HCT116 (cell line): ENCODE measurements at regions not wholly inside any gene's neighbourhood (a gene's known extent, or its start where the extent isn't known, plus 50 kb on each side); places are given as distances from the start of the nearest gene placed in this dataset.

ENCODE experiments used
- ATAC-seq: fragments of 200-7000 bp; cut with Tn5 transposase; 2 replicates; pipeline ENCODE4 v1.9.1; 2020; ENCODE audit warnings: mild to moderate bottlenecking, moderate library complexity
- BruUV-seq: library from RNA; stranded (reverse); fragments of 400-500 nt; replicated peaks from 2 replicates; lab custom pipeline; 2021; lab: Mats Ljungman, UMichigan
- CTCF ChIA-PET: fragments of 300-600 bp; sonication (Branson Sonifier 250); formaldehyde crosslinking; loops from one replicate; lab custom pipeline; 2021; ENCODE audit warnings: antibody characterized with exemption; lab: Charles Lee
- POLR2A ChIA-PET: fragments of 300-600, 350-600 bp; sonication (Branson Sonifier 250); formaldehyde crosslinking; loops from one replicate; lab custom pipeline; 2021; ENCODE audit warnings: antibody characterized with exemption; lab: Charles Lee
- RAD21 ChIA-PET, 2 experiments: fragments of 300-600 bp; sonication (Branson Sonifier 250); formaldehyde crosslinking; loops; one replicate each; lab custom pipeline; 2023; ENCODE audit warnings: low total read pairs in 2 of 2; ENCODE audit not compliant: uncharacterized antibody in 2 of 2, unreplicated experiment in 2 of 2, low non-redundant PET in 1 of 2; lab: Charles Lee
- DNase-seq: peaks from one replicate; pipeline ENCODE4 v3.0.0-alpha.2; 2010; ENCODE audit warnings: low read depth, low spot score
- H2AFZ ChIP-seq: fragments of 200-600 bp; shearing (Covaris generic), sonication (generic); 2 replicates; pipeline ENCODE4 v1.6.1; 2017; ENCODE audit warnings: low read depth, mixed run types, mixed read lengths, antibody characterized with exemption, low read length; ENCODE audit not compliant: poor library complexity, severe bottlenecking
- H3K27ac ChIP-seq: 2 replicates; pipeline ENCODE4 v1.5.1; 2012; ENCODE audit warnings: low read depth, low read length
- H3K27me3 ChIP-seq: fragments of 200-600 bp; sonication (generic); 2 replicates; pipeline ENCODE4 v1.6.1; 2016; ENCODE audit warnings: mixed run types, low read length, mixed read lengths; ENCODE audit not compliant: insufficient read depth
- H3K36me3 ChIP-seq, 2 experiments: fragments of 200-500 bp in 1 of 2; fragments of 200-600 bp in 1 of 2; sonication (Bioruptor generic) in 1 of 2; sonication (generic) in 1 of 2; 2 replicates each; pipeline versions ENCODE4 v1.5.1 to v1.6.1; 2014 to 2016; ENCODE audit warnings: low read length in 2 of 2, inconsistent platforms in 1 of 2, mixed read lengths in 1 of 2, mixed run types in 1 of 2; ENCODE audit not compliant: insufficient read depth in 2 of 2, control insufficient read depth in 1 of 2
- H3K4me1 ChIP-seq, 2 experiments: fragments of 200-600 bp in 1 of 2; sonication (generic) in 1 of 2; 2 replicates each; pipeline versions ENCODE4 v1.5.1 to v1.6.1; 2012 to 2017; ENCODE audit warnings: low read length in 2 of 2, inconsistent platforms in 1 of 2, mild to moderate bottlenecking in 1 of 2, mixed read lengths in 1 of 2, mixed run types in 1 of 2, moderate library complexity in 1 of 2; ENCODE audit not compliant: insufficient read depth in 2 of 2, control insufficient read depth in 1 of 2
- H3K4me2 ChIP-seq: fragments of 200-600 bp; sonication (generic); 2 replicates; pipeline ENCODE4 v1.6.1; 2017; ENCODE audit warnings: mixed run types, low read length, mixed read lengths
- H3K4me3 ChIP-seq, 2 experiments: fragments of 200-600 bp in 1 of 2; sonication (generic) in 1 of 2; replicated peaks in 1 of 2; 2 replicates each; pipeline ENCODE4 v1.5.1; 2011 to 2016; ENCODE audit warnings: low read length in 2 of 2, control low read depth in 1 of 2, low read depth in 1 of 2, mild to moderate bottlenecking in 1 of 2, mixed read lengths in 1 of 2, mixed run types in 1 of 2
- H3K79me2 ChIP-seq: fragments of 200-600 bp; sonication (generic); 2 replicates; pipeline ENCODE4 v1.6.1; 2017; ENCODE audit warnings: mild to moderate bottlenecking, mixed run types, low read length, moderate library complexity, mixed read lengths; ENCODE audit not compliant: insufficient read depth
- H3K9ac ChIP-seq: fragments of 200-600 bp; sonication (generic); 2 replicates; pipeline ENCODE4 v1.6.1; 2016; ENCODE audit warnings: low read length, mixed read lengths
- H3K9me2 ChIP-seq: fragments of 200-600 bp; sonication (generic), shearing (Covaris generic); 2 replicates; pipeline ENCODE4 v1.6.1; 2017; ENCODE audit warnings: mixed run types, mild to moderate bottlenecking, moderate library complexity; ENCODE audit not compliant: insufficient read depth
- H3K9me3 ChIP-seq, 2 experiments: fragments of 200-500 bp in 1 of 2; fragments of 200-600 bp in 1 of 2; sonication (Bioruptor generic) in 1 of 2; sonication (generic) in 1 of 2; 2 replicates each; pipeline ENCODE4 v1.6.1; 2014 to 2017; ENCODE audit warnings: low read length in 2 of 2, mixed read lengths in 2 of 2, inconsistent platforms in 1 of 2, low read depth in 1 of 2, mild to moderate bottlenecking in 1 of 2, mixed run types in 1 of 2, moderate library complexity in 1 of 2; ENCODE audit not compliant: control insufficient read depth in 1 of 2, insufficient read depth in 1 of 2
- H4K20me1 ChIP-seq: fragments of 200-600 bp; sonication (generic), shearing (Covaris generic); 2 replicates; pipeline ENCODE4 v1.6.1; 2017; ENCODE audit warnings: mixed run types, mild to moderate bottlenecking, moderate library complexity; ENCODE audit not compliant: insufficient read depth
- CBX3 ChIP-seq: IDR thresholded peaks from 2 replicates; pipeline ENCODE4 v1.6.1; 2012; ENCODE audit warnings: low read depth
- CEBPB ChIP-seq: IDR thresholded peaks from 2 replicates; pipeline ENCODE4 v1.6.1; 2012; ENCODE audit warnings: low read depth
- EGR1 ChIP-seq: IDR thresholded peaks from 2 replicates; pipeline ENCODE4 v1.6.1; 2012; ENCODE audit warnings: low read depth
- ELF1 ChIP-seq: IDR thresholded peaks from 2 replicates; pipeline ENCODE4 v1.6.1; 2012; ENCODE audit warnings: low read depth, borderline replicate concordance
- JUND ChIP-seq: IDR thresholded peaks from 2 replicates; pipeline ENCODE4 v1.6.1; 2012
- MAX ChIP-seq: IDR thresholded peaks from 2 replicates; pipeline ENCODE4 v1.6.1; 2012
- POLR2A ChIP-seq: IDR thresholded peaks from 2 replicates; pipeline ENCODE4 v1.7.0; 2011; ENCODE audit warnings: borderline replicate concordance; ENCODE audit not compliant: insufficient read depth, insufficient read length; ENCODE audit errors: extremely low read depth
- REST ChIP-seq: IDR thresholded peaks from 2 replicates; pipeline ENCODE4 v1.6.1; 2012; ENCODE audit warnings: low read depth
- SRF ChIP-seq: IDR thresholded peaks from 2 replicates; pipeline ENCODE4 v1.6.1; 2012; ENCODE audit warnings: low read depth
- TCF7L2 ChIP-seq: IDR thresholded peaks from 2 replicates; pipeline ENCODE4 v1.7.0; 2011; ENCODE audit warnings: borderline replicate concordance, inconsistent platforms; ENCODE audit not compliant: insufficient read depth, insufficient read length; ENCODE audit errors: extremely low read depth
- YY1 ChIP-seq: IDR thresholded peaks from 2 replicates; pipeline ENCODE4 v1.6.1; 2011; ENCODE audit warnings: low read length, low read depth, moderate library complexity, mild to moderate bottlenecking; ENCODE audit not compliant: insufficient replicate concordance; ENCODE audit errors: extremely low read depth
- ZFX ChIP-seq: fragments of 450-650 bp; IDR thresholded peaks from 2 replicates; pipeline ENCODE4 v1.6.1; 2017
- intact Hi-C: fragments of 100-400 bp; cut with micrococcal nuclease; formaldehyde crosslinking; loops from 2 replicates; pipeline ENCODE4 v1.10.0; 2022

GRCh38 chr3:181569356-181569940 is 142.3 kb upstream of the SOX2 start (continued):
- TF ChIP-seq REST, result no peak
- TF ChIP-seq JUND, result no peak
- TF ChIP-seq ELF1, result no peak
- no peak for TF ChIP-seq ZFX
- no peak for TF ChIP-seq CEBPB
- no peak for TF ChIP-seq TCF7L2
- TF ChIP-seq, all 23 proteins: peak for 0

GRCh38 chr3:181568693-181569092 is 143.0 kb upstream of the SOX2 start:
- Histone ChIP-seq H3K27me3 (peaks cover 64% of the 10 kb centered on the region), H3K27ac (no peak overlapping the region), H3K4me1 (no peaks in the 10 kb centered on the region), H3K4me3 (no peak overlapping the region), H3K9me2 (no peaks in the 10 kb centered on the region), H3K36me3 (no peaks in the 10 kb centered on the region)
- no TSS peak for BruUV-seq
- ATAC-seq, result no peak
- TF ChIP-seq CEBPB, result no peak
- no peak for TF ChIP-seq MAX
- no peak for TF ChIP-seq JUND
- TF ChIP-seq SRF, result no peak
- no peak for TF ChIP-seq EGR1
- TF ChIP-seq TCF7L2, result no peak
- no peak for TF ChIP-seq POLR2A
- no peak for TF ChIP-seq CBX3
- no peak for TF ChIP-seq YY1
- TF ChIP-seq, all 23 proteins: peak for 0
- ChIA-PET RAD21 (no interaction called here), POLR2A (no interaction called here), CTCF (no interaction called here)
- intact Hi-C loops, result loop anchor here (10.0 kb wide), 2 partner anchors 686 to 1046 kb away; no protein-coding TSS in a partner anchor
- Histone ChIP-seq H2AFZ (no peak overlapping the region), H3K9ac (no peak overlapping the region), H3K4me2 (no peak overlapping the region), H3K79me2 (no peaks in the 10 kb centered on the region), H4K20me1 (no peaks in the 10 kb centered on the region), H3K9me3 (no peaks in the 10 kb centered on the region)
- DNase-seq, result no peak
